PC-9 (cell line): ENCODE measurements at regions not wholly inside any gene's neighbourhood (a gene's known extent, or its start where the extent isn't known, plus 50 kb on each side); places are given as distances from the start of the nearest gene placed in this dataset.

Experiments
- CTCF ChIP-seq: fragments of 200-600 bp; sonication (generic); conservative IDR thresholded peaks from 2 replicates; pipeline ENCODE4 v1.6.1; 2017; ENCODE audit warnings: mixed run types, antibody characterized with exemption, mild to moderate bottlenecking, moderate library complexity
- EZH2 ChIP-seq: fragments of 200-600 bp; sonication (generic); IDR thresholded peaks from 2 replicates; pipeline ENCODE4 v1.8.0; 2017; ENCODE audit warnings: antibody characterized with exemption, low read depth

DNA sequence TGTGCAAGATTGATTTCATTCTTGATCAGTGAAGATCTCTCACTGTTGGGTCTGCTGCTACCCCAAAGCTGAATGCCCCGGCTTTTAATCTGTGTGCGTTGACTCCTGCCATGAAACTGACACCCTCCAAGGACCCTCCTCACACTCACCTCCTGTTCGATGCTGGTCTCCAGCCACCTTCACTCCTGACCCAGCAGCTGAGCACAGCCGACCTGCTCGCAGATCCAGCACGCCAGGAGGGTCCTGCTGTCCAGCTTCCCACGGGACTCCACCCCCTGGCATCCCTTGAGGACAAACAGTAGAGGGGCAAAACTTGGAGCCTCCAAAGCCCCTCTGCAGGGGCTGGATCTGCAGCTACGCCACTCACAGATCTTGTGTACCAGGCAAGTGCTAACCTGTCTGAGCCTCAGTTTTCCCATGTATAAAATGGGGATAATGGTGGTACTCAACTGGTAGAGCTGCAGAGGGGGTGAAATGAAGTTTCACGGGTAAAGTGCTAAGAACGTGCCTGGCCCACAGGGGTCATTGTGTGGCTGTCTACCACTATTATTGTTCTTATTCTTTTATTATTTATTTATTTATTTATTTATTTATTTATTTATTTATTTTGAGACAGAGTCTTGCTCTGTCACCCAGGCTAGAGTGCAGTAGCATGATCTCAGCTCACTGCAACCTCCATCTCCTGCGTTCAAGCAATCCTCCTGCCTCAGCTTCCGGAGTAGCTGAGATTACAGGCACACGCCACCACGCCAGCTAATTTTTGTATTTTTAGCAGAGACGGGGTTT is 178.0 kb downstream of the PHETA1 start:
- TF ChIP-seq CTCF (no peak), EZH2 (no peak)
